ENCODE measurements at regions not wholly inside any gene's neighbourhood (a gene's known extent, or its start where the extent isn't known, plus 50 kb on each side); places are given as distances from the start of the nearest gene placed in this dataset.
"Not testable (repeated sequence)": the region's sequence is repeated elsewhere in the genome, so short reads cannot be mapped to it uniquely, and the experiment has no call there.

DNA sequence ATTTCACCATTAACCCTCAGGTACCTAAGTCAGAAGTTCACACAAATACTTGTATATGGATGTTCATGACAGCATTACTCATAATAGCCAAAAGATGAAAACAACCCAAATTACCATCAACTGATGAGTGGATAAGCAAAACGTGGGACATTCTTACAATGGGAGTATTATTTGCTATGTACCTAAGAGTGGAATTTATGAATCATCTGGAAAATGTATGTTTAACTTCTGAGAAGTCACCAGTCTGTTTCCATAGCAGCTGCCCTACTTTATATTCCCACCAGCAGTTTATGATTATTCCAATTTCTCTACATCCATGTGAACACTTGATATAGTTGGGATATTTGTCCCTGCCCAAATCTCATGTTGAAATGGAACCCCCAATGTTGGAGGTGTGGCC is 1478.9 kb downstream of the PCDH19 start:
- TF ChIP-seq, protein P1, sequence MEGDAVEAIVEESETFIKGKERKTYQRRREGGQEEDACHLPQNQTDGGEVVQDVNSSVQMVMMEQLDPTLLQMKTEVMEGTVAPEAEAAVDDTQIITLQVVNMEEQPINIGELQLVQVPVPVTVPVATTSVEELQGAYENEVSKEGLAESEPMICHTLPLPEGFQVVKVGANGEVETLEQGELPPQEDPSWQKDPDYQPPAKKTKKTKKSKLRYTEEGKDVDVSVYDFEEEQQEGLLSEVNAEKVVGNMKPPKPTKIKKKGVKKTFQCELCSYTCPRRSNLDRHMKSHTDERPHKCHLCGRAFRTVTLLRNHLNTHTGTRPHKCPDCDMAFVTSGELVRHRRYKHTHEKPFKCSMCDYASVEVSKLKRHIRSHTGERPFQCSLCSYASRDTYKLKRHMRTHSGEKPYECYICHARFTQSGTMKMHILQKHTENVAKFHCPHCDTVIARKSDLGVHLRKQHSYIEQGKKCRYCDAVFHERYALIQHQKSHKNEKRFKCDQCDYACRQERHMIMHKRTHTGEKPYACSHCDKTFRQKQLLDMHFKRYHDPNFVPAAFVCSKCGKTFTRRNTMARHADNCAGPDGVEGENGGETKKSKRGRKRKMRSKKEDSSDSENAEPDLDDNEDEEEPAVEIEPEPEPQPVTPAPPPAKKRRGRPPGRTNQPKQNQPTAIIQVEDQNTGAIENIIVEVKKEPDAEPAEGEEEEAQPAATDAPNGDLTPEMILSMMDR (IDR thresholded peaks at IDR 0.05): no peak
- no peak for TF ChIP-seq POLR2A (IDR thresholded peaks at IDR 0.05)
- no peaks in the 10 kb centered on the region for H3K27me3 ChIP-seq
- no peaks in the 10 kb centered on the region for H3K36me3 ChIP-seq
- no peaks in the 10 kb centered on the region for H3K9me3 ChIP-seq
- H3K27ac ChIP-seq: no peak overlapping the region
- 6 to 11% methylated on average over 1 of the region's 1 CpG for WGBS, 2 donors
- intact Hi-C loops (cut with DNase I): no loop called here
- no peaks in the 10 kb centered on the region for H3K4me1 ChIP-seq
- no peak for DNase-seq
- H3K4me3 ChIP-seq: no peak overlapping the region

DNA sequence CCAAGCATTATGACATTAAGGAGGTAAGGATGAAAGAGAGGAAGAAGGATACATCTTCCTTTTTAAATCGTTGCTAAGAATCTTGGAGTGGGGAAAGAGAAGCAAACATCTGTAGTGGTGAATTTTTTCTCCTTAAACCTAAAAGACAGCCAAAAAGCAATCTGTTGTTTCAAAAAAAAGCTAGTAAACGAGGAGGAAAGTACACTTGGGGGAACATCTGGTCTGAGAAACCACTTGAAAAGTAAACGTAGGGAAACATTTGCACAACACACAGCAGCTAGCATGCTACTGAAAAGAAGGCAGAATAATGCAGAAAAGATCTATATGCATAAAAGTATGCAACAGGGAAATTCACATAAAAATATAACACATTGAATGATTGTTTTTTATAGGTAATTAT is 1485.6 kb downstream of the PCDH19 start:
- DNase-seq: no peak
- Histone ChIP-seq H3K9me3 (no peaks in the 10 kb centered on the region), H3K4me1 (no peaks in the 10 kb centered on the region), H3K4me3 (no peak overlapping the region), H3K36me3 (no peaks in the 10 kb centered on the region), H3K27ac (no peak overlapping the region), H3K27me3 (no peaks in the 10 kb centered on the region)
- no peak for TF ChIP-seq POLR2A (IDR thresholded peaks at IDR 0.05)
- TF ChIP-seq, protein P1 (IDR thresholded peaks at IDR 0.05): no peak
- intact Hi-C loops (cut with DNase I): no loop called here
- 38 to 46% methylated on average over 3 of the region's 3 CpGs for WGBS, 2 donors

DNA sequence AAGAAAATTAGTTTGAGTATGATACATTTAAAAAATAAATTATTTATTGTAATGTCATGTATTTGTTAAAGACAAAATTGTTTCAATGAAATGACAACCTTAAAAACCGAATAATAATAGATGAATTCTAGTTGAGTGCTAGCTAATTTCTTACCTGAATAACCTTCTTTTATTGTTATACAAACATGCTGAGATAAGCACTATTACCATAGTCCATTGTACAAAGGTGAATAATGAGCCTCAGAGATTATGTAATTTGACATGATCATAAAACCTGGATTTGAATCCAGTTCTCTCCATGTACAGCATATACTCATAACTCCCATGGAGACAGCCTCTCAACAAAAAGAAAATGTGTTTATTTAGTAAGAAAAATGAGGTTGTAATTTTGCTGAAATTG is 1512.9 kb downstream of the PCDH19 start:
- intact Hi-C loops (cut with DNase I): no loop called here
- Histone ChIP-seq H3K27ac (no peak overlapping the region), H3K4me1 (no peaks in the 10 kb centered on the region), H3K36me3 (no peaks in the 10 kb centered on the region), H3K9me3 (no peaks in the 10 kb centered on the region), H3K27me3 (no peaks in the 10 kb centered on the region), H3K4me3 (no peak overlapping the region)
- TF ChIP-seq, protein P1 (IDR thresholded peaks at IDR 0.05): no peak
- no peak for TF ChIP-seq POLR2A (IDR thresholded peaks at IDR 0.05)
- WGBS, 2 donors: 63 to 67% methylated on average over 1 of the region's 1 CpG
- no peak for DNase-seq

DNA sequence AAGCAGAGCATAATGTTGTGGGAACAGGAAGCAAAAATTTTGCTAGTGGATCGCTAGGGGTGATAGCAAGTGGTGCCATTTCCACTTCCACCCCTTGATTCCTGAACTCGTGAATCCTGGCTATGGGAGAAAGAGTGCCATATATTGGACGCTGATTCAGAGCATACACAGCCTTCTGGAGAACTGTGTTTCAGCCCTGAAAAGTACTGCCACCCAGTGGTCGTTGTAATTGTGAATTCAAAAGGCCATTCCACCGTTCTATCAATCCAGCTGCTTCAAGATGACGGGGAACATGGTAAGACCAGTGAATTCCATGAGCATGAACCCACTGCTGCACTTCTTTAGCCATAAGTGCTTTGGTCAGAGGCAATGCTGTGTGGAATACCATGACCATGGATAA is 1559.4 kb downstream of the PCDH19 start:
- 28 to 37% methylated on average over 3 to 5 of the region's 6 CpGs for WGBS, 2 donors
- not testable (repeated sequence) for H3K27ac ChIP-seq, H3K36me3 ChIP-seq

More for the DNA sequence above, 1559.4 kb downstream of the PCDH19 start:
- H3K4me3 ChIP-seq; H3K27me3 ChIP-seq; H3K4me1 ChIP-seq; intact Hi-C loops (cut with DNase I); DNase-seq; H3K9me3 ChIP-seq: not testable (repeated sequence)
- TF ChIP-seq, protein P1 (IDR thresholded peaks at IDR 0.05): peak in 1 of 6 experiments; percentile 31

Data from esophagus squamous epithelium (tissue), 5 donors.